HG03521 (cell line): ENCODE measurements at regions not wholly inside any gene's neighbourhood (a gene's known extent, or its start where the extent isn't known, plus 50 kb on each side); places are given as distances from the start of the nearest gene placed in this dataset.

Source experiments
- ATAC-seq: cut with Tn5 transposase; IDR thresholded peaks from one replicate; pipeline ENCODE4 v1.9.1; 2021; ENCODE audit warnings: mild to moderate bottlenecking, moderate library complexity; ENCODE audit not compliant: unreplicated experiment

DNA sequence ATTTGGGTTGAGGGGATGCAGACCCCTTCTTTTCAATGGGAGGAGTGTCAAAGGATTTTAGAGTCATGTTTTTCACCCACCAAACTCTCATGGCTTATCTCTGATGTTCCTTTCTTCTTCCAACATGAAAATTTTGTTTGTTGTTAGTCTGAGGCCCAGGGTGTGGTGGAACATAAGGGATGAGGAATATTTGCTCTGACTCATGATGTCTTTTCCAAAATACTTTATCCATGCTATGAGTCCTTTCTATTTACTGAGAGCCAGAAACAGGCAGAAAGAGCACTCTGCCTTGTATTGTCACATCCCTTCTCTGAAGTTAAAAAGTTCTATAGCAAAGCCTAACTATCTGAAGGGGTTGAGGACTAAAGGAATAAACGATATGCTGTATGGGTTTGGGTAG, 61.6 kb upstream of the GYPA start:
- no peak for ATAC-seq

- no peak for ATAC-seq
Observed at GRCh38 chr4:144203155-144203554, 62.6 kb upstream of the GYPA start.

DNA sequence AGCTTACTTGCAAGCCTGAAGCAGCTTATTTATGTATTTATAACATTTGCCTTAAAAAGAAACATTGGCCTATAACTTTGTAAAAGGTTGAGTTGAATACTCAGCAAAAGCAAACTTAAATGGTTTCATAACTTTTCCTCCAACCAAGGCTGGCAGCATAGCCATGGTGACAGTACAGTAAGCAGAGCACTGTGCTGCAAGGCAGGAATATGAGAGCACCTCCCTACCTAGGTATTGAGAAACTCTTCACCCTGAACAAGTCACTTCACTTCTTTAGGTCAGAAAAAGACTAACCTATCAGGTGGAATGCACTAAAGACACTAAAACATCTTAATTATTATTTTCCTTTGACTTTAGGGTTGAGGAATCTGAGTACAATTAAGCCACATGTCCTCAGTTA, 63.9 kb upstream of the GYPA start:
- ATAC-seq: no peak

DNA sequence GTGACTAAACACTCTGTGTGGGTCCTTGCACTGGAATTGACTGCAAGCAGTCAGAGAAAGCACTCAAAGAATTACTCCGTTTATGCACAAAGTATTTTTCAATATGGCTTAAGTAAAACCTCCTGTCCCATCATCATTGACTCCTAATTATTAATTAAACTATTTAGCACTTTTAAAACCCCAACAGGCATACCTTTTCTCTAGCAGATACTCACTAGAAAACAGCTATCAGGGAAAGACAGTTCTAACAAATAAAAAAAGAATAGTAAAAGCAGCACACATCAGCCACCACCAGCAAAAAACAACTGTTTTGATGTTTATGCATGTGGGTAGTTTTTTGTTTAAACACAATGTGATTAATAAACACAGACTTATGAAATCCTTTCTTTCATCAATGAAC, 66.2 kb upstream of the GYPA start:
- no peak for ATAC-seq

DNA sequence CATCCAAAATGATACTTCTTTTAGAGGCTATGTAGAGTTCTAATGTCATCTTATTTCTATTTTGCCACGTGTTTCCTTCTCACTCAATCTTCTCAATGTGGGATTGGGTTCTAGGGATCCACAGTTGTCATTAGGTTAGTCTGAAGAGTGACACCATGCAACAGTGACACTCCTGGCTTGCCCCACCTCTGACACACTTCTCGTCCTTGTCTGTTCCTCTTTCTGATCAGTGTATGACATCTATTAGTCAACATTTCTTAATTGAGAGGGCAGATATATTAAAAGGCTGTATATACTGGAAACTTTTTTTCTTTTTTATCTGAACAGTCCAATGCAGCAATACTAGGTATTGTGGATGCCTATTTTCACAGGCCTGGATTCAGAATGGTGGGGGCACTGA, 67.6 kb upstream of the GYPA start:
- no peak for ATAC-seq

DNA sequence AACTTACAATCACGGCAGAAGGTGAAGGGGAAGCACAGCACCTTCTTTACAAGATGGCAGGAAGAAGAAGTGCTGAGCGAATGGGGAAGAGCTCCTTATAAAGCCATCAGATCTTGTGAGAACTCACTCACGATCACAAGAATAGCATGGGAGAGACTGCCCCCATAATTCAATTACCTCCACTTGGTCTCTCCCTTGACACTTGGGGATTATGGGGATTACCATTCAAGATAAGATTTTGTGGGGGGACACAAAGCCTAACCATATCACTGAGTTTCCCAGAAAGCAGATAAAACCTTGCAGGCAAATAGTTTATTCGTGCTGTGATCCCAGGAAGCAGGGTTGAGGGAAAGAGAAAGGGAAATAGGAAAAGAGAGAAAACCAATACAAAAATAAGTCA, 69.0 kb upstream of the GYPA start:
- ATAC-seq: no peak

GRCh38 chr4:144213371-144213770, 72.9 kb upstream of the GYPA start:
- ATAC-seq: no peak

GRCh38 chr4:144223149-144223548, 82.6 kb upstream of the GYPA start:
- no peak for ATAC-seq

- ATAC-seq: no peak
Observed at GRCh38 chr4:144223661-144224060, 83.1 kb upstream of the GYPA start.

DNA sequence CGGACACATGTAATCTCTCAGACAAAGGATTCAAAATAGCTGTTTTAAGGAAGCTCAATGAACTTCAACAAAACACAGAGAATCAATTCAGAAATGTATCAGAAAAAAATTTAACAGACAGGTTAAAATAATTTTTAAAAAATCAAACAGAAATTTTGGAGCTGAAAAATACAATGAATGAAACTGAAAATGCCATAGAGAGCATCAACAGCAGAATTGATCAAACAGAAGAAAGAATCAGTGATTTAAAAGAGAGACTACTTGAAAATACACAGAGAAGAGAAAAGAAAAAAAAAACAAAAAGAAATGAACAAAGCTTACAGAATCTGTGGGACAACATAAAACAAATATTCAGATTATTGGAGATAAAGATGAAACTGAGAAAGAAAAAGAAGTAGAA, 118.8 kb upstream of the GYPA start:
- ATAC-seq: no peak

- ATAC-seq: no peak
Observed at GRCh38 chr4:144267084-144267483, 126.6 kb upstream of the GYPA start.

- no peak for ATAC-seq
Observed at GRCh38 chr4:144280688-144281087, 140.2 kb upstream of the GYPA start.

- ATAC-seq: no peak
Observed at GRCh38 chr4:144283526-144283925, 143.0 kb upstream of the GYPA start.

- no peak for ATAC-seq
Observed at GRCh38 chr4:144284026-144284425, 143.5 kb upstream of the GYPA start.

DNA sequence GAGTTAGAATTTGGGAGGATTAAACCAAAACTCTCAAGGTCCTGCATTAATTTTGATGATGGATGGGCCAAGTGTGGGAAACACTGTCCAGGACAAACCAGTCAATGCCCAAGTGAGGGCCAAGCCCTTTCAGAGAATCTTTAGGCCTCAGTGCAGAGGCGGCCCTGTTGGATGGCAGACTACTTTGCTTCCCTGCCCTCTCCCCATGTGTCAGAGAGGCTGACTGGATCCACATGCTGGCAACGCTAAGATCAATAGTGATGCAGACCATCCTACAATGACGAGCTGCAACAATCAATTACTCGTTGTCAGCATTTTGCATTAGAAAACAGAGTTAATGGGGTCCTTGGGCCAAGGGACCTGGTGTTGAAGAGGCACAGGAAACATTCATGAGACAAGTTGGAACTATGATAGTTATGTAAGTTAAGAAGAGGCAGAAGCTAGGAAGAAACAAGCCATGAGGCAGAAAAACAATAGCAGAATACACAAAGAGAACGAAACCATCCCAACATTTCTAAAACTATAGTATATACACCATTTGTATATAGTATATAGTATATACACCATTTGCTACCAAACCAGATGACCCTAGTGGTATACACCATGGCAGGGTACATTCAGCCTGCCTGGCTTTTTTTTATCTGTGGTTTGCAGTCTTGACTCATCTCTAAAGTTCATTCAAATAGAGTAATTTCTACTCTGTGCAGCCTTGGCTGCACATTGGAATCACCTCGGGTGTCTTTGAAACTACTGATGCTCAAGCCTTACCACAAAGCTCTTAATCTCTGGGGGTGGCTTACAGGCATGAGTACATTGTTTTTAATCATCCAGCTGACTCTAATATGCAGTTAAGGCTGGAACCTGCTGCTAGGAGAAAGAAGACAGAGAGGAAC, 147.7 kb upstream of the GYPA start:
- peak; percentile 69 for ATAC-seq

DNA sequence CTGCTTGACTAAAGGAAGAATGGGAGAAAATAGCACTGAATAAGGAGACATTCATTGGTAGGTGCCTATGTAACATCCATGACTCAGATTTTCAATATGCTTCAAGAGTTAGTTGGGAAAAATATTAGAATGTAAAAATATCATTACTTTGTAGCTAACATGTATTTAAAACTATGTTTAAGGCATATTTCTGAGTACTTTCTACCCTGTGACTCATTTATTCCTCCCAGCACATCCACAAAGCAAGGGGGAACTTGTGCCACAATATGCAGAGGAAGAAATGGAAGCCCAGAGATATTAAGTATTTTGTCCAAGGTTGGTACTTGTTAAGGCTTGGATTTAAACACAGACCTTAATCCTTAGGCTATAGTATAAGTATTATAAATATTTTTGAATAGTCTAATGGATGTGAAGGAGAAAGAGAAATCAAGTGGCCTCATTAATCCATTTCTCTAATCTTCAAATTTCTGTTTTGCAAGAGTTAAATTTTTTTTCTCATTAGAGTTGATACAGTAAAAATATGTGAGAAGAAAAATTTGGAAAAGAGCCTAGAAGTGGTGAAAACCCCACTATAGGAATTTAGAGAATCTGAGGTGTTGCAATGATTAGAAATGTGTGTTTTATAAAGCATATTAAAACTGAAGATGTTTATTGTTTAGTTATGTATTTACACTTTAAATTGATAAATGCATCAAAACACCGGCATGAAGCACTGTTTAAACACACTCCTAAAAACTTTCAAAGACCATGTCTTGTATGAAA, 149.3 kb upstream of the GYPA start:
- ATAC-seq: no peak

- no peak for ATAC-seq
Observed at GRCh38 chr4:144291164-144291563, 150.6 kb upstream of the GYPA start.

- no peak for ATAC-seq
Observed at GRCh38 chr4:144294211-144294610, 153.7 kb upstream of the GYPA start.

GRCh38 chr4:144295286-144295995, 154.9 kb upstream of the GYPA start:
- no peak for ATAC-seq

DNA sequence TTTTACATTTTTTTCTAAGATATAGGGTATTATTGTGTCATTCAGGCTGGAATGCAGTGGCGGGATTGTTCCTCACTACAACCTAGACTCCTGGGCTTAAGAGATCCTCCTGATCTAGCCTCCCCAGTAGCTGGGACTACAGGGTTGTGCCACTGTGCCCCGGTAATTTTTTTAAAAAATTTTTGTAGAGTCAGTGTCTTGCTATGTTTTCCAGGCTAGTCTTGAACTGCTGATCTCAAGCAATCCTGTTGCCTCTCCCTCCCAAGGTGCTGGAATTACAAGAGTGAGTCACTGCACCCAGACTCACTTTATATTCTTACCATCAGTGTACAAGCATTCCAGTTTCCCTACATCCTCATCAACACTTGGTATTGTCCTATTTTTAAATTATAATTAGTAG, 156.4 kb upstream of the GYPA start:
- no peak for ATAC-seq

DNA sequence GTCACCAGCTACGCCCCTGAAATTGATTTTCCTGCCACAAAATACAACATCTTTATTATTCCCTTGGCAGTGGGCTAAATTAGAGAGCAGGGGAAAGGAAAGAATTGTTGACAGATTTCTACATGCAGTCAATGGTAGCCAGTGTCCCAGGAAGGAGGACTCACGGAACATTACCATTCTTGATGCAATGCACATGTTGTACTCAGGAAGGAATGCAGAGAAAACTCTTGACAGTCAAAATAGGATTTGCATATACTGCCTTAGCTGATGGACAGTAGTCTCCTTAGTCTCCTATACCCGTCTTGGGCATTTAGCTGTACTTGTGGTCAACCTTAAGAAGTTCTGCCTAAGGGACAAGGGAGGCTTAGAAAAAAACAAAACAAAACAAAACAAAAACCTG, 158.0 kb upstream of the GYPA start:
- ATAC-seq: no peak

- no peak for ATAC-seq
Observed at GRCh38 chr4:144300616-144301015, 160.1 kb upstream of the GYPA start.
